Pancreas (tissue), 10 donors: ENCODE measurements at regions not wholly inside any gene's neighbourhood (a gene's known extent, or its start where the extent isn't known, plus 50 kb on each side); places are given as distances from the start of the nearest gene placed in this dataset.

Source experiments
- ATAC-seq, 4 donors: fragments of 200-7000 bp; cut with Tn5 transposase; one replicate each; pipeline versions ENCODE4 v1.8.0 to v1.9.1; 2020; ENCODE audit warnings: mild to moderate bottlenecking in 4 of 4, moderate library complexity in 4 of 4
- DNase-seq, 6 donors: peaks; one replicate each; pipeline ENCODE4 v3.0.0-alpha.2; 2020
- FAIRE-seq: peaks from 2 replicates; lab custom pipeline; 2012; peaks lifted over from hg19 to GRCh38; lab: Jason Lieb, UNC
- H3K27ac ChIP-seq, 4 donors: fragments of 200-600 bp; sonication (generic); 1 replicate in 3 of 4; 2 replicates in 1 of 4; pipeline versions ENCODE4 v1.5.0 to v1.8.0; 2020
- H3K27me3 ChIP-seq, 4 donors: fragments of 200-600 bp; one replicate each; pipeline ENCODE4 v1.8.0; 2021
- H3K36me3 ChIP-seq, 3 donors: fragments of 200-600 bp; sonication (generic) in 1 of 3; one replicate each; pipeline versions ENCODE4 v1.5.0 to v1.8.0; 2020 to 2021
- H3K4me1 ChIP-seq, 3 donors: fragments of 200-600 bp; one replicate each; pipeline ENCODE4 v1.8.0; 2021
- H3K4me3 ChIP-seq, 4 donors: fragments of 200-600 bp; sonication (generic) in 2 of 4; one replicate each; pipeline versions ENCODE4 v1.5.0 to v1.8.0; 2020 to 2021
- H3K9me3 ChIP-seq, 4 donors: fragments of 200-600 bp; one replicate each; pipeline ENCODE4 v1.8.0; 2021
- CTCF ChIP-seq, 4 donors: fragments of 200-600 bp; sonication (generic) in 3 of 4; IDR thresholded peaks; one replicate each; pipeline versions ENCODE4 v1.5.0 to v1.8.0; 2021; ENCODE audit warnings: antibody characterized with exemption in 4 of 4
- WGBS, 2 donors: extraction: QIAGEN DNeasy Blood & Tissue Kit; methylation state at CpG; one replicate each; pipeline ENCODE4 v1.1.7; 2013; 5-methylcytosine and 5-hydroxymethylcytosine counted together
- intact Hi-C, 3 donors: fragments of 100-400 bp; cut with DNase I; formaldehyde crosslinking; loops; one replicate each; pipeline versions ENCODE4 v1.11.1 to v1.14.2; 2022
- donor health status: healthy with polysubstance abuse.
- donor health status: DM: no; HTN: no; CAD: no; lungs with moderate emphysema.
- donor health status: DM: no; HTN: no; CAD: no.
- donor health status: control.
- donor health status: control.
- donor health status: Bipolar disorder and iron deficiency.
- donor health status: DM: yes; HTN: yes; CAD: no.
- donor health status: DM: no; HTN: no; CAD: no.
- donor health status: DM: no; HTN: no; CAD: no.
- donor health status: DM: yes; HTN: yes; CAD: no.

GRCh38 chr6:56860475-56860874 is 94.4 kb upstream of the BEND6 start:
- H3K27ac ChIP-seq, result no peak overlapping the region
- no peaks in the 10 kb centered on the region for H3K27me3 ChIP-seq
- no peaks in the 10 kb centered on the region for H3K9me3 ChIP-seq
- no peak for DNase-seq
- intact Hi-C loops, result no loop called here
- H3K4me1 ChIP-seq, result peaks cover 0 to 6% (median 0%) of the 10 kb centered on the region in 3 donors
- no peak for TF ChIP-seq CTCF (IDR thresholded peaks at IDR 0.05)
- no peaks in the 10 kb centered on the region for H3K36me3 ChIP-seq
- no peak overlapping the region for H3K4me3 ChIP-seq
- FAIRE-seq, result no peak
- WGBS, 2 donors, result 45 to 60% methylated on average over 4 of the region's 4 CpGs
- peak in 1 of 4 donors; percentile 17 for ATAC-seq

DNA sequence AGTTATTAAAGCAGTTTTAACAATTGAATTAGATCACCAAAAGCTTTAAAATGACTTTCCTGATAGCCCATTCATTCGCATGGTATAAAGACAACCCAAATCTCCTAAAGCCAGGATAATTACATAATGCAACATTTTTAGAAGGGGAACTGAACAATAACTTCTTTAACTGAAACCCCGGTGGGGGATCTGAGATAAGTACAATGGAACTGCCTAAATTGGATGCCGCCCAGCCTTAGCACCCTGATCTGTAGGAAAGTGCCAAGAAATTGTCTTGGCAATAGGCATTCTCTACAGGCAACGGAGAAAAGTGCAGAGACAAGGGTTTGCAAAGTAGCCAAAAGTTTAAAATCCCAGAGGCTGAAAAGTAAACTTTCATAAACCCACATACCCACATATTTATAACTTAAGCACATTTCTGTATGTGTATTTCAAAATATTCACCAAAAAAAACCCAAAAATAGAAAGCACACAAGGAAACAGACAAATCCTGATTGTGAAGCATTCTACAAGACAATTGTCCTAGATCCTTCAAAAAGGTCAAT is 98.8 kb upstream of the BEND6 start:
- H3K27ac ChIP-seq, result no peak overlapping the region
- TF ChIP-seq CTCF (IDR thresholded peaks at IDR 0.05), result no peak
- H3K4me1 ChIP-seq, result no peaks in the 10 kb centered on the region
- no peaks in the 10 kb centered on the region for H3K36me3 ChIP-seq
- H3K9me3 ChIP-seq, result no peaks in the 10 kb centered on the region
- no peaks in the 10 kb centered on the region for H3K27me3 ChIP-seq
- H3K4me3 ChIP-seq, result no peak overlapping the region
- ATAC-seq, result peak in 1 of 4 donors; percentile 25
- no peak for FAIRE-seq
- no peak for DNase-seq
- intact Hi-C loops, result no loop called here
- 33 to 40% methylated on average over 4 of the region's 4 CpGs for WGBS, 2 donors

DNA sequence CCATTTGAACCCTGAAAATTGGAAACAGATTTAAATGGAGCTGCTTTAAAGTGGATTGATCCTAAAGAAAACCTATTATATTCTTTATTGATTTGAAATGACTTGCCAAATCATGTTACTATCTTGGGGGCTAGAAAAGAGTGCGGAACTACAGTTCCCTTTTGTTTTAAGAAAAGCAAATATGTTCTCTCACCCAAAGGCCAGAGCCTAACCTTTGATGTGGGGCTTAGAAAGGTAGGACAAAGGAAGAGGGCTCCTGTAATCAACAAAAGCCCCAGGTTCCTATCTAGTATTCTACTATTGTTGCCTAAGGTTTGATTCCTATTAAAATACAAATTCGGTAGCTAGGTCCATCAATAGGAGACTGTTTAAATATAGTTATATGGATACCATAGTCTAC is 100.8 kb upstream of the BEND6 start:
- DNase-seq, result no peak
- 81 to 82% methylated on average over 2 of the region's 2 CpGs for WGBS, 2 donors
- Histone ChIP-seq H3K27ac (no peak overlapping the region), H3K36me3 (no peaks in the 10 kb centered on the region), H3K4me3 (no peak overlapping the region), H3K9me3 (no peaks in the 10 kb centered on the region), H3K27me3 (no peaks in the 10 kb centered on the region), H3K4me1 (no peaks in the 10 kb centered on the region)
- TF ChIP-seq CTCF (IDR thresholded peaks at IDR 0.05), result no peak
- intact Hi-C loops, result no loop called here
- ATAC-seq, result no peak
- FAIRE-seq, result no peak

- intact Hi-C loops, result no loop called here
- Histone ChIP-seq H3K9me3 (no peaks in the 10 kb centered on the region), H3K36me3 (no peaks in the 10 kb centered on the region), H3K27me3 (no peaks in the 10 kb centered on the region), H3K27ac (no peak overlapping the region), H3K4me1 (no peaks in the 10 kb centered on the region), H3K4me3 (no peak overlapping the region)
- FAIRE-seq (no peak), DNase-seq (no peak), ATAC-seq (no peak)
- TF ChIP-seq CTCF (IDR thresholded peaks at IDR 0.05), result no peak
- 19 to 27% methylated on average over 2 of the region's 2 CpGs for WGBS, 2 donors
Observed at GRCh38 chr6:56853541-56853940, 101.4 kb upstream of the BEND6 start.

- ATAC-seq (no peak), FAIRE-seq (no peak), DNase-seq (no peak)
- no peaks in the 10 kb centered on the region for H3K36me3 ChIP-seq
- 47% methylated on average over 6 of the region's 6 CpGs for WGBS, 2 donors
- no peaks in the 10 kb centered on the region for H3K27me3 ChIP-seq
- H3K4me1 ChIP-seq, result no peaks in the 10 kb centered on the region
- TF ChIP-seq CTCF (IDR thresholded peaks at IDR 0.05), result no peak
- no peak overlapping the region for H3K27ac ChIP-seq
- no peaks in the 10 kb centered on the region for H3K9me3 ChIP-seq
- no peak overlapping the region for H3K4me3 ChIP-seq
- intact Hi-C loops, result no loop called here
Observed at GRCh38 chr6:56852260-56853010, 102.5 kb upstream of the BEND6 start.
